ENCODE measurements at regions not wholly inside any gene's neighbourhood (a gene's known extent, or its start where the extent isn't known, plus 50 kb on each side); places are given as distances from the start of the nearest gene placed in this dataset.

DNA sequence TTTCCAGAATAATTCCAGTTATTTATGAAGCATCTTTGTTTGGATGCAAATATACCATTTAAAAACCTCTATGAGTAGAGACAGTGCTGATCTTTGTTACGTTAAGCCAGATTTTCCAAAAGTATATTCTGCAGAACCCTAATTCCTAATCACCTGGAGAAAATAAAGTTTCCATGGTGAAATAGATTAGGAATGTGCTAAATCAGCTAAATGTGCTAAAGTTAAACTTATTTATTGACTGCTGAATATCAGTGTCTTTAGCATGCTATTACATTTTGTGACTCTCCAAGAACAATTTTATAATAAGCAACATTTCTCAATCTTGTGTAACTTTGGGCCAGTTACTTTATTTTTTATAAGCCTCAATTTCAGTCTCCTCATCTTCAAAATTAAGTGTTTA is 196.3 kb upstream of the NFIA start:
- Histone ChIP-seq H3K27me3 (ENCODE audit: control insufficient read depth in 1 of 2, insufficient read depth in 2 of 2, low read length in 2 of 2) (no peaks in the 10 kb centered on the region), H3K4me1 (ENCODE audit: insufficient read depth, low read length) (no peaks in the 10 kb centered on the region), H3K9me3 (ENCODE audit: control insufficient read depth in 1 of 2, insufficient read depth in 1 of 2, low read length in 2 of 2) (no peaks in the 10 kb centered on the region), H3K4me3 (ENCODE audit: low read length) (no peak overlapping the region), H3K36me3 (ENCODE audit: insufficient read depth, low read length) (no peaks in the 10 kb centered on the region), H3K27ac (ENCODE audit: low read depth in 1 of 2, low read length in 2 of 2) (no peak overlapping the region)
- Mint-ChIP-seq H3K27me3 (no peaks in the 10 kb centered on the region), H3K4me3 (no peak overlapping the region), H3K4me1 (ENCODE audit: low read depth) (no peaks in the 10 kb centered on the region), H3K36me3 (ENCODE audit: low read depth) (no peaks in the 10 kb centered on the region), H3K27ac (no peak overlapping the region), H3K9me3 (no peaks in the 10 kb centered on the region)
- POLR2A ChIA-PET = no interaction called here
- DNase-seq (no peak), ATAC-seq (ENCODE audit: poor library complexity) (no peak)
- CTCF ChIA-PET = no interaction called here
- TF ChIP-seq, protein P1, sequence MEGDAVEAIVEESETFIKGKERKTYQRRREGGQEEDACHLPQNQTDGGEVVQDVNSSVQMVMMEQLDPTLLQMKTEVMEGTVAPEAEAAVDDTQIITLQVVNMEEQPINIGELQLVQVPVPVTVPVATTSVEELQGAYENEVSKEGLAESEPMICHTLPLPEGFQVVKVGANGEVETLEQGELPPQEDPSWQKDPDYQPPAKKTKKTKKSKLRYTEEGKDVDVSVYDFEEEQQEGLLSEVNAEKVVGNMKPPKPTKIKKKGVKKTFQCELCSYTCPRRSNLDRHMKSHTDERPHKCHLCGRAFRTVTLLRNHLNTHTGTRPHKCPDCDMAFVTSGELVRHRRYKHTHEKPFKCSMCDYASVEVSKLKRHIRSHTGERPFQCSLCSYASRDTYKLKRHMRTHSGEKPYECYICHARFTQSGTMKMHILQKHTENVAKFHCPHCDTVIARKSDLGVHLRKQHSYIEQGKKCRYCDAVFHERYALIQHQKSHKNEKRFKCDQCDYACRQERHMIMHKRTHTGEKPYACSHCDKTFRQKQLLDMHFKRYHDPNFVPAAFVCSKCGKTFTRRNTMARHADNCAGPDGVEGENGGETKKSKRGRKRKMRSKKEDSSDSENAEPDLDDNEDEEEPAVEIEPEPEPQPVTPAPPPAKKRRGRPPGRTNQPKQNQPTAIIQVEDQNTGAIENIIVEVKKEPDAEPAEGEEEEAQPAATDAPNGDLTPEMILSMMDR (IDR thresholded peaks at IDR 0.05) = no peak
- intact Hi-C loops (cut with DNase I, micrococcal nuclease) = no loop called here

DNA sequence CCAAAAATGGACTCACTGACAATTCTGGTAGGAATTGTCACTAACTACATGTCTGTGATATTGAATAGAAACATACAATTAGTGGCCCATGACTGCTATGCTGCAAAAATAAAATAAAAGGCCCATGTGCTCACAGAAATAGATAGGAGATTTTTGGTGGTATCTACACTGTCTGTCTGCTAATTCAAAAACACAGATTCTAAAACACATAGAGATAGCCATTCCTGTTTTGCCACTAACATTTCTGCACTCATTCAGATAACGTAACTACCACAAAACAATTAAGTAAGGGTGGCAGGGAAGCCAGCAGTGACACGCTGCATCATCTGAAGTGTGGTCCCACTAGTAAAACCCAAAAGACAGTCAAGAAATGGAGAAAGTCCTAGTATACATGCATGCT is 202.2 kb upstream of the NFIA start:
- Histone ChIP-seq H3K27me3 (ENCODE audit: control insufficient read depth in 1 of 2, insufficient read depth in 2 of 2, low read length in 2 of 2) (no peaks in the 10 kb centered on the region), H3K4me1 (ENCODE audit: insufficient read depth, low read length) (no peaks in the 10 kb centered on the region), H3K9me3 (ENCODE audit: control insufficient read depth in 1 of 2, insufficient read depth in 1 of 2, low read length in 2 of 2) (no peaks in the 10 kb centered on the region), H3K36me3 (ENCODE audit: insufficient read depth, low read length) (no peaks in the 10 kb centered on the region), H3K27ac (ENCODE audit: low read depth in 1 of 2, low read length in 2 of 2) (no peak overlapping the region), H3K4me3 (ENCODE audit: low read length) (no peak overlapping the region)
- no peaks in the 10 kb centered on the region for H3K36me3 Mint-ChIP-seq (ENCODE audit: low read depth)
- H3K27ac Mint-ChIP-seq = no peak overlapping the region
- intact Hi-C loops (cut with DNase I, micrococcal nuclease) = no loop called here
- no peaks in the 10 kb centered on the region for H3K4me1 Mint-ChIP-seq (ENCODE audit: low read depth)
- ATAC-seq (ENCODE audit: poor library complexity) = no peak
- peaks cover 9% of the 10 kb centered on the region for H3K27me3 Mint-ChIP-seq
- H3K4me3 Mint-ChIP-seq = no peak overlapping the region
- ChIA-PET CTCF (no interaction called here), POLR2A (no interaction called here)
- no peaks in the 10 kb centered on the region for H3K9me3 Mint-ChIP-seq
- TF ChIP-seq, protein P1 (IDR thresholded peaks at IDR 0.05) = no peak
- DNase-seq = no peak

DNA sequence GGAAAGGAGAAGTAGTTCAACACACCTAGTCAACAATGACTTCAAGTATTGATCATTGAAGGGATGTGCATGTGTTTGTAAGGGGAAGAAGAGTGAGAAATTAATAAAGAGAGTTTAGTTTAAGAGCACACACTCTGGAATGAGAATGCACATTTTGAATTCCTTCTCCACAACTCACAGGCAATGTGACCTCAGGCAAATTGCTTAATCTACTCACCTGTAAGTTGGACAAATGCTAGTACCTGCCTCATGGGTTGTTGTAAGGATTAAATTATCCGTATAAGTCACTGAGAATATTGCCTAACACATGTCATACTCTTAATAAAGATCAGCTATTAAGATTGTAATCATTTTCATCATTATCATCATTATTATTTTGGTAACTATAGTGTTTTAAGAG is 204.0 kb upstream of the NFIA start:
- ATAC-seq (ENCODE audit: poor library complexity) (no peak), DNase-seq (no peak)
- H3K9me3 Mint-ChIP-seq = no peaks in the 10 kb centered on the region
- Histone ChIP-seq H3K27me3 (ENCODE audit: control insufficient read depth in 1 of 2, insufficient read depth in 2 of 2, low read length in 2 of 2) (no peaks in the 10 kb centered on the region), H3K36me3 (ENCODE audit: insufficient read depth, low read length) (no peaks in the 10 kb centered on the region), H3K9me3 (ENCODE audit: control insufficient read depth in 1 of 2, insufficient read depth in 1 of 2, low read length in 2 of 2) (no peaks in the 10 kb centered on the region), H3K4me3 (ENCODE audit: low read length) (no peak overlapping the region), H3K27ac (ENCODE audit: low read depth in 1 of 2, low read length in 2 of 2) (no peak overlapping the region), H3K4me1 (ENCODE audit: insufficient read depth, low read length) (no peaks in the 10 kb centered on the region)
- peaks cover 9% of the 10 kb centered on the region for H3K27me3 Mint-ChIP-seq
- intact Hi-C loops (cut with DNase I, micrococcal nuclease) = no loop called here
- no peaks in the 10 kb centered on the region for H3K36me3 Mint-ChIP-seq (ENCODE audit: low read depth)
- no peaks in the 10 kb centered on the region for H3K4me1 Mint-ChIP-seq (ENCODE audit: low read depth)
- H3K4me3 Mint-ChIP-seq = no peak overlapping the region
- ChIA-PET POLR2A (no interaction called here), CTCF (no interaction called here)
- TF ChIP-seq, protein P1 (IDR thresholded peaks at IDR 0.05) = no peak
- no peak overlapping the region for H3K27ac Mint-ChIP-seq

Data from CD4-positive, alpha-beta T cell (primary cell).